HG02571 (cell line): ENCODE measurements at regions not wholly inside any gene's neighbourhood (a gene's known extent, or its start where the extent isn't known, plus 50 kb on each side); places are given as distances from the start of the nearest gene placed in this dataset.

Experiments used
- ATAC-seq: cut with Tn5 transposase; IDR thresholded peaks from one replicate; pipeline ENCODE4 v1.9.1; 2021; ENCODE audit warnings: mild to moderate bottlenecking, moderate library complexity; ENCODE audit not compliant: unreplicated experiment

- no peak for ATAC-seq
These were observed 414.0 kb downstream of the SLC4A3 start for GRCh38 chr2:220041447-220041846.

DNA sequence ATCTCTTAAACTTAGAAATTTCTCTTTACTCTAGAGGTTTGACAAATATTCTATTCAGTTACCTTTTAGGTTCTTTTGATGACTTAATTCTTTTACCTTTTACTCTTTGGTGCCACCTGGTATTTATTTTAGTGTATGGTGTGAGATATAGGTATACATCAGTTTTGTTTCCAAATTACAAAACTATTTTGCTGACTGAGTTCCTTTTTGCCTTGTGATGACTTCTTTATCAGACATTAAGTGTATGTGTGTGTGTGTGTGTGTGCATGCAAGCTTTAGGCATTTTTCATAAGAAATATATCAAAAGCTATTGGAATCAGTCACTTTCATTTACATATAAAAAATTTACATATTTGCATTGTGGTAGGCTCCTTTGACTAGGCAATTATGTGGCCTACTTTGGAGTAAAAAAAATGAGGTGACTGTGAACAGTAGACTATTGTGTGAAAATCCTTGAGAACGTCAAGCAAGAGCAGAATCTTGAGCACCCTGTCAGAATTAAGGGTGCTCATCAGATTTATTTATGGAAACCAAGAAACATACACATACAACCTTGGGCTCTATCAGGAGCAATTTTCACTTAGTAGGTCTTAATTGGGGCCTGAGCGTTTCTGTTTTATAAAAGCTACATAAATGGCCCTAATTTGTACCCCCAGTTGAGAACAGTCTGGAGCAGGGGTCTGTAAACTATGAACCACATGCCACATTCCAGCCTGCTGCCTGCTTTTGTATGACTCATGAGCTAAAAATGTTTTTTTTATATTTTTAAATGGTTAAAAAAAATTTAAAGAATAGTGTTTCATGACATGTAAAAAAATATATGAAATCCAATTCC lies 415.9 kb downstream of the SLC4A3 start:
- ATAC-seq = no peak

GRCh38 chr2:220043990-220044335 lies 416.5 kb downstream of the SLC4A3 start:
- ATAC-seq = no peak

DNA sequence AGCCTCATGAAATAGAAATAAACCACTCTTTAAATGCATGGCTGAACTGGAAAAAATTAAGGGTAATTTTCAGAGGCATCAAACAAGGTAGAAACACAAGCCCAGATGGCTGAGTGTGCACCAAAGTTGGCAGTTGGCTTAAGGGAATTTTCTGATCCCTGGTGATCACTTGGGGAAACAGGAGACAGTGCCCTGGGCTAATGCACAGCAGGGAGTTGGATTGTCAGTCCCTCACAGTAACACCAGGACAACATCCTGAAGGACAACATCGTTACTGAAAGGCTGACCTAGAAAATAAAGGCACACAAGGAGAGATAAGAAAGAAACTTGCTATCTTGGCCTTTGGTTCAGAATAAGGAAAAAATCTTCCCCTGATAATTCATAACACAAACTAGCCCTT lies 417.0 kb downstream of the SLC4A3 start:
- ATAC-seq = no peak

DNA sequence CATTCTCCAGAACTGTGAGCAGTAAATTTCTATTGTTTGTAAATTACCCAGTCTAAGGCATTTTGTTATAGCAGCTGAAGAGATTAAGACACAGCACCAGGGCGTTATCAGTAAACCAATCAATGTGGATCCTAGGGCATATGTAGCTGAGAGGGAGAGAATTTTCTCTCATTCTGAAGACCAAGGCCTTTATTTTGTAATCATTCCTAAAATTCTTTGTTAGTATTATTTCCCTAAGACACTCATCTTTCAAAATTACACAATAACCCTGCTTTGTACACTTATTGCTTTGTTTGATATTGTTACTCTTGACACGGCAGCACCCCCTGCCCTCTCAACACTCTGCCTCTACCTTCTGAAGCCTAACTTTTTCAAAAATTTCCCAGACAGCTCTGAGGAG lies 419.1 kb downstream of the SLC4A3 start:
- no peak for ATAC-seq

DNA sequence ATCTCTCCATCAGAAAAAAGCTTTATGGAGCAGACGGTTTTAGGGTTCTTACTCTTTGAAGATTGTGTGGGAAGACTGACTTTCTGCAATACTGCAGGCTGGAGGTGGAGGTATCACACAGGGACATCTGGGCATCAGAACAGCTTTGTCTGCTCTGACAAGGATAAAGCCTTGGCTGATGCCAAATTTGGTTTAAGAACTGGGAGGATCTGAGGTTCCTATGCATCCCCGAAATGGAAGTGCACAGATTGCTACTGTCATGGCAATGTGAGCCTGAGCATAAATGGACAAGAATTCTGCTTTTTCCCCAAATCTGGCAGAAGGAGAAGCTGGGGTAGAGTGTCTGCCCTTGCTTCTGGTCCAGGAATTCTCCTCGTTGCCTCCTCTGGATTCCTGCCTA lies 424.3 kb downstream of the SLC4A3 start:
- no peak for ATAC-seq

DNA sequence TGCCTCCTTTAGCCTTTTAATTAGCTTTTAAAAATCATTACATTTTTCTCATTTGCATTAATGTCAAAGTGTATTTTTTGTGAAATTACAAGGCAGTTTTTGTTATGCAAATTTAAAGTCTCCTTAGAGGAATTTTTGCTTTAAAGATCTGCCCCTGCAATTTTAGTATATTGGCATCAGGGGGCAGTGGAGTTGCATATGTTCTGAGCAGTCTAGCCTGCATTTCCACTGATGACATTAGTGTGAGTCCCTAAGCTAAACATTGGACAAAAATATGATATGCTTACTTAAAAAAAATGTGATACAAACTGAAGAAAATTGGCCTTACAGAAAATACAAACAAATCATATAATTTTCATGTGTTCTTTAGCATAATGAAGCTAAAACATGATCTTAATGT lies 426.5 kb downstream of the SLC4A3 start:
- ATAC-seq = no peak

- ATAC-seq = no peak
These were observed 430.0 kb downstream of the SLC4A3 start for GRCh38 chr2:220057391-220057790.

DNA sequence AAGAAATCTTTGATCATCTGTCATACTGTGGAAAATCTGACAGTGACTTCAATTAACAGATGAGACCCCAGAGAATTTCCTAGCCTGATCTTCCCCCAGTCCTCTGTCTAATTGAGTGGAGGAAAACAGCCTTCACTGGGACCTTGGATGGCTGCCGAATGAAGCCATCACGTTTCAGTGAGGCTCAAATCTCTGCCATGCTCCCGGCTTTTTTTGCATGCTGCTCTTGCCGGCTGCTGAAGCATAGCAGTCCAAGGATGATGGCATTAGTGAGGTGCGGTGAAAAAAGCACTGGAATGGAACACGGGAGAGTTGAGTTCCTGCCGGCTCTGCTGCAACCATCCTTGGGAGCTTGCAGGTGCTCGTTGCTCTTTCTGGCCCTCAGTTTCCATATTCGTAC lies 430.5 kb downstream of the SLC4A3 start:
- no peak for ATAC-seq

DNA sequence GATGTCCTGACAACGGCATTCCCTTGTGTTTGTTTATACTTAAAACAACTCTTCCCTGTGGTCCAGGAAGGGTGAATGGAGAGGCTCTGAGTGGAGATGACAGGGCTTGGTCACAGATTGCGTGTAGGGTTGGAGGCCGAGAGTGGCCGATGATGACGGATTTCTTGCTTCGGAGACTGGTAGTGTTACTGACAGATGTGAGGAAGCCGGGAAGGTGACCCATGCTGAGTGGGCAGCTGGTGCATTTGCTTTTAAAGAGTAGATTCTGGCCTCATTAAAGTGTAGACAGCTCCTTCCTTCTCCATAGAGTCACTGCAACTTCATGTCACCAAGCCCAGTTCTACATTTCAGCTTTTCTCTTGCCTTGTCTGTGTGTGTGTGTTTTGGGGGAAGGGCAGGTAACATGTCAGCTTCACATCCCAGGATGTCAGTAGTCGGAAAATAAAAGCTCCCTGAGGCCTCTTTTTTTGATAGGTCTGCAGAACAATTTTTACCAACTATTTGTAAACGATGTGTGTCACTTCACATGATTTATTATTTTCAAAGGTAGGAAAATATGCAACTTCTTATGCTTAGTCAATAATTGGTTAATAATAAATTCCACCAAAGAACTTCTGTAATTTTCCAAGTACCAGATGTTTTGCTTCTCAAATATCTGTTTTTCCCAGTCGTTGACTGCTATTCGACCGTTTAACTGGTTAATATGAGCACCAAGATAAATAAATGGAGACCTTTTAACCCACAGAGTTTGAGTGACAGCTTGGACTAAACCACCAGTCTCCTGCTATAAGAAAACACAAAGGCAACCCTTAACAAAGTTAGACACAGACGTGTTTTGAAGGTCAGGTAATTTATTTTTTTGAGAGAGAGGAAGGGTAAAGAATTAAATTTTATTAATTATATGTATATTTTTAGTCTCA lies 436.9 kb downstream of the SLC4A3 start:
- ATAC-seq = no peak

GRCh38 chr2:220065581-220065980 lies 438.2 kb downstream of the SLC4A3 start:
- ATAC-seq = no peak

DNA sequence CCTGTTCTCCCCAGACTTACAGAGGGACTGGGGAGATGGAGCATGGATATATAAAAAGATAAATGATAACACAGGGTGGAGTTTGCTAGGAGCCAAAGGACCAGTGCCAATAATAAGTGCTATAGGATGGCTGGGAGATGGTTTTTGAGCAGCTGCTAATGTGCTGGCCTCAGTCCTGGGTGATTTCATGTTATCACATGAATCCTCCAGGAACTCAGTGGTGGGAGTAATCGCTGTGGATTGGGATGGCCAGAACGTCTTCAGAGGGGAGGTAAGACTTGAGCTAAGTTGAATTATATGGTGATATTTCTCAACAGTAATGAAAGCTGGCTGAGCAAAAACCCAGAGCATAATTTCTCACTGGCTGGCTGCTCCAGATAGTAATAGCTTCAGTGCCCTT lies 441.4 kb downstream of the SLC4A3 start:
- ATAC-seq = no peak

- ATAC-seq = no peak
These were observed 442.9 kb downstream of the SLC4A3 start for GRCh38 chr2:220070349-220070748.

DNA sequence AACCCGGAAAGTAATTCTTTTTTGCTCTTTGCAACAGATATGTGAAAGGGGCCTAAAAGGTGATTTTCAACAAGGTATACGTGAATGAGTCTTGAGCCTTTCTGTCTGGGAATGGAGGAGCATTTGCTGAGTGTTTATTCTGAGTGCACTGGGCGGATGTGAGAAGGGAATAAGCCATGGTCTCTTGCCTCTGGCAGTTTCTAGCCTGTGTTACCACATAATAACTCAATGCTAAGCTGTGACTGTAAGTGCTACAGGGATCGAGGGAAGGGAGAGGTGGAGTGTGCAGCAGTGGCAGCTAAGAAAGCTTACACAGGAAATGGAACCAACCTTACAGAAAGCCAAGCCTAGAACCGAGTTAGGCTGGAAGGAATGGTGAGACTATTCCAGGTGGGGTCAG lies 444.3 kb downstream of the SLC4A3 start:
- ATAC-seq = no peak

GRCh38 chr2:220072669-220073220 lies 445.3 kb downstream of the SLC4A3 start:
- no peak for ATAC-seq

GRCh38 chr2:220075835-220076234 lies 448.4 kb downstream of the SLC4A3 start:
- ATAC-seq = no peak

DNA sequence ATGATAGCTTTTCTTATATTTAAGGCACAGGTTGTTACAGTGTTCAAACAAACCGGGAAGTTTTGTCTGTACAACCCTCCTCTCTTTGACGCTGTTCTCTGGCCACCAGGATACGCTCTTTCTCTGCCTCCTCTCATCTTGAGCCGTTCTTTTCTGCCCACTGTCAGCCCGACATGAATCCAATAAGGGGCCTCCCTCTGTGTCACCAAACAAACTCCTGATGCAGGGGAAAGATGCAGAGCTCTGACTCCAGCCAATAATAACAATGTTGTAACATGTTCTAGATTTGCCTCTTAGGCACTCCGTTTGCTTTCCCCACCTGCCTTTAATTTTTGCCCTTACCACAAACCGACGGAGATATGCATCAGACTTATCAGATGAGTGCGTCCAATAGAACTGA lies 449.3 kb downstream of the SLC4A3 start:
- ATAC-seq = no peak

DNA sequence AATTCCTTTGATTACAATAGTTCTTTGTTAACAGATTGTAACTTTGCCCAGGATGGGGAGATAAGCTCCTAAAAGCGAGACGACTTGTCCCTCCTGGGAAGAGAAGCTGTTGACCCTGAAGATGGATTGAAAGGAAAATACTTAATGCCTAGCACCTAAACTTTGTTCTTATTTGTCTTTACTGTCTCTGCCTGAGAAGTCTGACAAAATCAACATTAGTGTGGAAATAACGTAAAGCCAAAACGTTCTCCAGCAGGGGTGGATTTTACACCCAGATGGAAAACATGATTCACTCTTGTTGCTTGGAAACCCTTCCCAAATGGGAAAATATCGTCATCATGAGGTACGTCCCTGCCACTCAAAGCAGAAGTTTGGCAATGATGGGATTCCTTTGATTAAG lies 450.1 kb downstream of the SLC4A3 start:
- ATAC-seq = no peak

DNA sequence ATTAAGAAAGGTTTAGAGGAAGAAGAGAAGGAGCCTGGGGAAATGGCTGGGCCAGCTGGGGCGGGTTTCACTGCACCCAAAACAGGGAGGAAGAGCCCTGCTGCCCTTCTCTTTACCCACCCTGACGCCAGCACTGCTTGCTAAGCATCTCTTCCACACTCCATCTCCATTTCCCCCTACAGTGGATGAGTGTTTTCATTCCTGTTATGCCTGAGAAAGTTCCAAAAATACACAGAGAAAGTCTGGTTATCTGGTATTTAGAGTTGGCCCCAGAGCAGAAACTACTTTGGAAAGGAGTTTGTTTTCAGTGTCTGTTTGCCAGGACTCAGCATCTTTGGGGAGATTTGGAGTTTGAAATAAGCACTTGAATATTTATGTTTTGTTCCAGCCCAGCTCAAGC lies 451.0 kb downstream of the SLC4A3 start:
- ATAC-seq = no peak

DNA sequence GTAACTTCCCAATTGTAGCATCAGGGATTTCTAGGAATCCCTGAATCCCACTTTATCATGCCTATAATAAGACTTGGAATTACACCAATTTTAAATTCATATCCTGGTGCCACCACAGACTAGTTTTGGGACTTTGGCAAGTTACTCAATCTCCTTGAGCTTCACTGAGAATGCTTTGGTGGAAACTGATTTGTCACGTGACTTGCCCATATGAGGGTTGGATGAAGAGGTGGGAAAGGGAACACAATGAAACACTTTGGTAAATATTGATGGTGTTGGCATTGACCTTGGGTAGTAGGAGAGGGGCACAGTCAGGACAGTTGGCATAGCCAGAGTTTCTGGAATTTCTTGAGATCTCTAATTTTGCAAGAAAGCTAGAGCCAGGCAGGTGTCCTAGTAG lies 452.2 kb downstream of the SLC4A3 start:
- ATAC-seq = no peak

GRCh38 chr2:220081171-220081570 lies 453.7 kb downstream of the SLC4A3 start:
- ATAC-seq = no peak

DNA sequence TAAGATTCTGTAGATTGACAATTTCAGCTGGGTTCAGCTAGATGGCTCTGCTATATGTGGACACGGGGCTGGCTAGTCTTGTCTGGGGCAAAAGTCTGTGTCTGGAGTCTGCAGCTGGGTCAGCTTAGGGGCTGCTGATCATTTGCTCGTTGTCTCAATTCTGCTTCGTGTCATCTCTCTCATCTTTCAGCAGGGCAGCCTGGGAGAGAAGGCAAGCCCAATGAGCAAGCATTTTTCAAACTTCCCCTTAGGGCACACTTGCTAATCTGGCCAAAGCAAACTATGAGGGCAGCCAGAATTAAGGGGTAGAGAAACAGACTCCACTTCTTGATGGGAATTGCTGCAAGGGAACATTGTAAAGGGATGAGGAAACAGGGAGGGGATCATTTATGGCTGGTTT lies 462.6 kb downstream of the SLC4A3 start:
- no peak for ATAC-seq
